ENCODE measurements at regions not wholly inside any gene's neighbourhood (a gene's known extent, or its start where the extent isn't known, plus 50 kb on each side); places are given as distances from the start of the nearest gene placed in this dataset.

DNA sequence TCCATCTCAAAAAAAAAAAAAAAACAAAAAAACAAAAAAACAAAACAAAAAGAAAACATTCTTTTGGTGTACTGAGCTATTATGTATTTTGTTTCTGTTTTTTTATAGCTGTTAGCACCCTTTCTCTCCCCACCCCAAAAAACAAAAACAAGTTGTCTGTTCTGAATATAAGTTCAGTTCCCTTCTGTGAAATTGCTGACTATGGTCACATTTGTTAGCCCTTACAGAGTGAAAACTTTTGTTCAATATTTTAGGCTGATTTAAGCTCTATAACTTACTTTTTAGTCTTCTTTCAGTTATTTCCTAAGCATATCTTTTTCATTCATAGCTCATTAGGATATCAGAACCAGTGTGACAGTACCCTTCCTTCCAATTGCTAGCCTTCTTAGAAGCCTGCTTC is 1056.6 kb upstream of the NCAM2 start:
- TF ChIP-seq, protein P1, sequence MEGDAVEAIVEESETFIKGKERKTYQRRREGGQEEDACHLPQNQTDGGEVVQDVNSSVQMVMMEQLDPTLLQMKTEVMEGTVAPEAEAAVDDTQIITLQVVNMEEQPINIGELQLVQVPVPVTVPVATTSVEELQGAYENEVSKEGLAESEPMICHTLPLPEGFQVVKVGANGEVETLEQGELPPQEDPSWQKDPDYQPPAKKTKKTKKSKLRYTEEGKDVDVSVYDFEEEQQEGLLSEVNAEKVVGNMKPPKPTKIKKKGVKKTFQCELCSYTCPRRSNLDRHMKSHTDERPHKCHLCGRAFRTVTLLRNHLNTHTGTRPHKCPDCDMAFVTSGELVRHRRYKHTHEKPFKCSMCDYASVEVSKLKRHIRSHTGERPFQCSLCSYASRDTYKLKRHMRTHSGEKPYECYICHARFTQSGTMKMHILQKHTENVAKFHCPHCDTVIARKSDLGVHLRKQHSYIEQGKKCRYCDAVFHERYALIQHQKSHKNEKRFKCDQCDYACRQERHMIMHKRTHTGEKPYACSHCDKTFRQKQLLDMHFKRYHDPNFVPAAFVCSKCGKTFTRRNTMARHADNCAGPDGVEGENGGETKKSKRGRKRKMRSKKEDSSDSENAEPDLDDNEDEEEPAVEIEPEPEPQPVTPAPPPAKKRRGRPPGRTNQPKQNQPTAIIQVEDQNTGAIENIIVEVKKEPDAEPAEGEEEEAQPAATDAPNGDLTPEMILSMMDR (conservative IDR thresholded peaks at IDR 0.05 in 1 of 2, IDR thresholded peaks at IDR 0.05 in 1 of 2; ENCODE audit: extremely low read depth in 1 of 2, insufficient read depth in 1 of 2, low read depth in 1 of 2, low read length in 2 of 2), result no peak
- TF ChIP-seq EZH2 (IDR thresholded peaks at IDR 0.05; ENCODE audit: borderline replicate concordance, low read length), result no peak

All from mammary epithelial cell (primary cell).